ENCODE measurements at regions not wholly inside any gene's neighbourhood (a gene's known extent, or its start where the extent isn't known, plus 50 kb on each side); places are given as distances from the start of the nearest gene placed in this dataset.
"Not testable (repeated sequence)": the region's sequence is repeated elsewhere in the genome, so short reads cannot be mapped to it uniquely, and the experiment has no call there.

DNA sequence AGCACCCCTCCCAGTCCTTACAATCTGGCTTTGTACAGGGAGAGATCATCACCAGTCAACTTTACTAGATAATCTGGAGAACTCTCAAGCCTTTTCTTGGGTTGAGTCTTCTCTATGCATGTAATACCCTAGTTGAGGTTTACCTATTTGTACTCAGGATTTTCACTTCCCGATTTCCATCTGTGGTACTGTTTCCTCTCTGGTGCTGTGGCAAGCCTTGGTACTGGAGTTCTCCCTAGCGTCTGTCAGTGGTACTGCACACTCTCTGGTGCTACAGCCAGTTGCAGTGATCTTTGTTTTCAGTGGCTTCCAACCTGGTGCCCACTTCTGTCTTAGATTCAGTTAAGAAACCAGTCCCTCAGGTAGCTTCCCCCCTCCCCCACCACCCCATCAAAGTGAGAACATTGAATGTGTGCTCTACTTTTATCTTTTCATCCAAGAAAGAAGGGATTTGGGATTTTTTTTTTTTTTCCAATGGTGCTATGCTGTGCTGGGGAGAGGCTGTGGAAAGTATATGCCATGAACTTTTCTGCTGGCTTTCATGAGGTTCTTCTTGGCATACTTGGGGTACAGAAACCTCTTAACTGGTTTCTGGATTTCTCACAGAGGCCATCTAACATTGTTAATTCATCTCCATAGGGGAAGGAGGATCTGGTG lies 69.4 kb upstream of the EVL start:
- peak; percentile 47 to 69 for DNase-seq (ENCODE audit: low read depth in 2 of 2)

- DNase-seq (ENCODE audit: low read depth in 2 of 2), result no peak
These were observed 68.2 kb upstream of the EVL start for GRCh38 chr14:99996951-99997571.

DNA sequence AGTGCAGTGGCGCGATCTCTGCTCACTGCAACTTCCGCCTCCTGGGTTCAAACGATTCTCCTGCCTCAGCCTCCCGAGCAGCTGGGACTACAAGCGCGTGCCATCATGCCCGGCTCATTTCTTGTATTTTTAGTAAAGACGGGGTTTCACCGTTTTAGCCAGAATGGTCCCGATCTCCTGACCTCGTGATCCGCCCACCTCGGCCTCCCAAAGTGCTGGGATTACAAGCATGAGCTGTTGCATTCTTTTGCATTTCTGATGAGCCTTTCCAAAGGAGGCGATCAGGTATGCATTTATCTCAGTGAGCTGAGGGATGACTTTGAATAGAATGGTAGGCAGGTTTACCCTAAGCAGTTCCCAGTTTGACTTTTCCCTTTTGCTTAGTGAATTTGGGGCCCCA lies 64.8 kb upstream of the EVL start:
- DNase-seq (ENCODE audit: low read depth in 2 of 2), result not testable (repeated sequence)

DNA sequence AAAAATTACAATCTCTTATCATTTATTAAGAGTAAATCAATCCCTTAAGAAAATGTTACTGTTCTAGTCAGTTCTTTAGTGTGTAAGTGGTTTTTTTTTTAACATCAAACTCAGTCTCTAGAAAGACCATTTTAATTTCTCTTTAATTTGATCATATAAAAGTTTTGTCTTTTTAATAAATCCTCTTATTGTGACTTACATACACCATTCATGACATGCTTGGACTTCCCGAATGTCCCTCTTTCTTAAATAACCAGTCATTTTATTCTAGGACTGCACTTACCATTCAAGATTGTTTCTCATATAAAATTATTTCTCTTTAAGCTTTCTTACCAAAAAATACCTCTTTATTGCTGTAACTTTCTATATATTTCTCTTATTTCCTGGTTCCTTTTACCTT lies 60.8 kb upstream of the EVL start:
- DNase-seq (ENCODE audit: low read depth in 2 of 2), result no peak

DNA sequence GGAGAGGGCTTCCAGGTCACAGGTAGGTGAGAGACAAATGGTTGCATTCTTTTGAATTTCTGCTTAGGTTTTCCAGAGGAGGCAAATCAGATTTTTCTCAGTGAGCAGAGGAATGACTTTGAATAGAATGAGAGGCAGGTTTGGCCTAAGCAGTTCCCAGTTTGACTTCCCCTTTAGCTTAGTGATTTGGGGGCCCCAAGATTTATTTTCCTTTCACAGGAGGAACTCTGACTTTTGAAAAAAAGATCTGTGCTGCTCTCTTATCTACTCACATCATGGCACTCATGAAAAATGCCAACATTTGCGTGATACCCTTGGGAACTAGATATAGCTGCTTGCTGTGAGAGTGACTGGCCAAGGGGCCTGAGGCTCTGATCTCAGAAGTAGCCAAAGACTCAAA lies 58.0 kb upstream of the EVL start:
- no peak for DNase-seq (ENCODE audit: low read depth in 2 of 2)

DNA sequence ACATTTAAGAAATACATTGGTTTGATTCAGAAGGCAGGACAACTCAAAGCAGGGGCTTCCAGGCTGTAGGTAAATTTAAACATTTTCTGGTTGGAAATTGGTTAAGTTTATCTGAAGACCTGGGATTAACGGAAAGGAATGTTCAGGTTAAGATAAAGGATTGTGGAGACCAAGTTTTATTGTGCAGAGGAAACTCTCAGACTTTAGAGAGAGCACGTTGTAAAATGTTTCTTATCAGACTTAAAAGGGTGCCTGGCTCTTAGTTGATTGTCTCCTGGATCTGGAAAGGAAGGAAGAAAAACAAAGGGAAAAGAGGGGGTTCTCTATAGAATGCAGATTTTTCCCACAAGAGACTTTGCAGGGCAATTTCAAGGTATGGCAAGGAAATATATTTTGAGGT lies 55.4 kb upstream of the EVL start:
- not testable (repeated sequence) for DNase-seq (ENCODE audit: low read depth in 2 of 2)

DNA sequence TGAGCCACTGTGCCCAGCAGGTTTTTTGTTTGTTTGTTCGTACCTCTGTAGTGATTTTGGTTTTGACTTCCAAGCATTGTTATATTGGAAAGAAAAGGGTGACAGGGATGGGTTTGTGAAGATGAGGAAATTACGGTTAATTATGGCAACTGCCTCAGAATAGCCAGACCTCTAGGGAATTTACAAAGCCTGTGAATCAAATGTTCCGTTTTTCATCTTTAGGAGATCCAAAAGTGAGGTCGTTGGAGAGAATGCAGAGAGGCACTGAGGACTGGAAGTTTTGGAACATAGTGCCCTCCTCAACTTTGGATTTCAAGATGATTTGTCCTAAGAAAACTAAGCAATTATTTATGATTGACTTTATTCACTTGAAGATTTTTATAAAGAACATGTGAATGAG lies 54.5 kb upstream of the EVL start:
- DNase-seq (ENCODE audit: low read depth in 2 of 2), result no peak

GRCh38 chr14:100011628-100012325 lies 53.4 kb upstream of the EVL start:
- DNase-seq (ENCODE audit: low read depth in 2 of 2), result no peak

DNA sequence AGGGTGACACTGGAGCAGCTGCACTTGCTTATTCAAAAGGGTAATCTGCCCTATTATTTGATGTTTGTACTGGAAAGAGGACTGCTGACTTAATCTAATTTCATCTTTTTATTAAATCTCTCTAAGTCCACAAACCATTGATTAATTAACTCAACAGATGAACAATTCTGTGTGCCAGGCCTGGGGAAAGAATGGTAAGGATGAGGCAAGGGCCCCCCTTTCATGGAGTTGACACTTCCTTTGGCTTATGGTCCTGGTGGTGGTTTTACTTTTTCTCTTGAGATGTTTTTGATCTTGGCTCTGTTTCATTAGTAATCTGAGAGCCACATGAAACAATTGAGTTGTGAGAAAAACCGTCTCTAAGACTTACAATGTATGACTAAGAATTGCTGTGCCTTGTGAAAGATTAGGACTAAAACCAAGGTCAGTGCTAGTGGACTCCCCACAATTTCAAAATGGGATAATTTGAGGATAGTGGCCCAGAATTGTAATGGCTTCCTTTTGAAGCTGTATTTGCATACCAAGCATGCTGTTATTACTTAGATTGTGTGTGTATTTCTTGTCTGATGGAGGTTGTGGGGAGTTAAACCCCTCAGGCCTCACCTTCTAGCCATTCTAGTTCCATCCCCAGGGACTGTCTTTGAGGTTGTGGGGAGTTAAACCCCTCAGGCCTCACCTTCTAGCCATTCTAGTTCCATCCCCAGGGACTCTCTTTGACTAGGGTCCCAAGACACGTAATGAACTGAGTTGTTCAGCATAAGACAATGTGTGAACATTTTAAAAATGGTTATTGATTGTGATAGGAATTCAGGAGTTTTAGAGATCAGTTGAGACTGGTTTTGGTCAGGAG lies 52.5 kb upstream of the EVL start:
- DNase-seq (ENCODE audit: low read depth in 2 of 2), result no peak

- DNase-seq (ENCODE audit: low read depth in 2 of 2), result peak in 1 of 2 donors; percentile 59
These were observed 50.0 kb upstream of the EVL start for GRCh38 chr14:100015251-100015655.

Measured in dermis microvascular lymphatic vessel endothelial cell (primary cell).